K562 (cell line): ENCODE measurements at regions not wholly inside any gene's neighbourhood (a gene's known extent, or its start where the extent isn't known, plus 50 kb on each side); places are given as distances from the start of the nearest gene placed in this dataset.

Source experiments
- GABPA ChIP-seq: fragments of 200-800 bp; sonication (Bioruptor generic); conservative IDR thresholded peaks from 2 replicates; pipeline ENCODE4 v1.6.1; 2016; ENCODE audit warnings: low read depth, missing genetic modification characterization, missing compliant biosample characterization
- KAT8 ChIP-seq: fragments of 450-650 bp; IDR thresholded peaks from 2 replicates; pipeline ENCODE4 v1.6.1; 2016; ENCODE audit warnings: low read depth, mild to moderate bottlenecking
- SAFB2 ChIP-seq: fragments of 200-400 bp; formaldehyde crosslinking; IDR thresholded peaks from 2 replicates; pipeline ENCODE4 v1.6.1; 2018; ENCODE audit warnings: borderline replicate concordance, low read length, low read depth, moderate library complexity; ENCODE audit not compliant: severe bottlenecking
- TAF1 ChIP-seq: IDR thresholded peaks from 2 replicates; pipeline ENCODE4 v1.6.1; 2011; ENCODE audit warnings: mild to moderate bottlenecking, low read length, moderate library complexity; ENCODE audit not compliant: insufficient read depth, control insufficient read depth, severe bottlenecking; ENCODE audit errors: extremely low read depth
- TF ChIP-seq, protein P1 (sequence below), 3 experiments: IDR thresholded peaks in 2 of 3; conservative IDR thresholded peaks in 1 of 3; 2 replicates each; pipeline ENCODE4 v1.5.1; 2011 to 2012; ENCODE audit warnings: low read length in 3 of 3, mild to moderate bottlenecking in 3 of 3, control low read depth in 2 of 3, improper control_type of control experiment in 1 of 3, inconsistent platforms in 1 of 3, low read depth in 1 of 3, mixed read lengths in 1 of 3, moderate library complexity in 1 of 3; ENCODE audit not compliant: insufficient read depth in 2 of 3

DNA sequence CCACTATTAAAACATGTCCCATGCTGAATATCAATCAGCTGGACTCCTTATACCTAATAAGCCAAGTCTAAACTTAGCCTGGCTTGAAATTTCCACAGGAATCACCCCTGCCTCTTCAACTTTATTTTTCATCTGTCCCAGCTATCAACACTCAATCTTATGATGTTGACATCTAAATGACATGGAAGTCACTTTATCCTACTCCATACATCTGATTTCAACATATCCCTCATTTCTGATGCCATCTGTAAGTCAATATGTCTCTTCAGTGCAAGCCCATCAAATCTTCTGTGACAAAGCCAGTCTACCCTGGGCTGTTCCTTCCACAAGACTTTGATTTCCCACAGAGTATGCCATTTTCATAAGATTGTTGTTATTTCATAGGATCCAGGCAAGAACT lies 143.6 kb upstream of the SEMA6D start:
- TF ChIP-seq SAFB2, result no peak
- no peak for TF ChIP-seq KAT8
- no peak for TF ChIP-seq GABPA
- TF ChIP-seq, protein P1, sequence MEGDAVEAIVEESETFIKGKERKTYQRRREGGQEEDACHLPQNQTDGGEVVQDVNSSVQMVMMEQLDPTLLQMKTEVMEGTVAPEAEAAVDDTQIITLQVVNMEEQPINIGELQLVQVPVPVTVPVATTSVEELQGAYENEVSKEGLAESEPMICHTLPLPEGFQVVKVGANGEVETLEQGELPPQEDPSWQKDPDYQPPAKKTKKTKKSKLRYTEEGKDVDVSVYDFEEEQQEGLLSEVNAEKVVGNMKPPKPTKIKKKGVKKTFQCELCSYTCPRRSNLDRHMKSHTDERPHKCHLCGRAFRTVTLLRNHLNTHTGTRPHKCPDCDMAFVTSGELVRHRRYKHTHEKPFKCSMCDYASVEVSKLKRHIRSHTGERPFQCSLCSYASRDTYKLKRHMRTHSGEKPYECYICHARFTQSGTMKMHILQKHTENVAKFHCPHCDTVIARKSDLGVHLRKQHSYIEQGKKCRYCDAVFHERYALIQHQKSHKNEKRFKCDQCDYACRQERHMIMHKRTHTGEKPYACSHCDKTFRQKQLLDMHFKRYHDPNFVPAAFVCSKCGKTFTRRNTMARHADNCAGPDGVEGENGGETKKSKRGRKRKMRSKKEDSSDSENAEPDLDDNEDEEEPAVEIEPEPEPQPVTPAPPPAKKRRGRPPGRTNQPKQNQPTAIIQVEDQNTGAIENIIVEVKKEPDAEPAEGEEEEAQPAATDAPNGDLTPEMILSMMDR (IDR thresholded peaks at IDR 0.05 in 2 of 3, conservative IDR thresholded peaks at IDR 0.05 in 1 of 3; ENCODE audit: insufficient read depth in 2 of 3, low read depth in 1 of 3, low read length in 3 of 3), result no peak
- no peak for TF ChIP-seq TAF1
